HG03196 (cell line): ENCODE measurements at regions not wholly inside any gene's neighbourhood (a gene's known extent, or its start where the extent isn't known, plus 50 kb on each side); places are given as distances from the start of the nearest gene placed in this dataset.
A peak's percentile ranks its signal among the peaks of the same experiment; 100 is the strongest.
"Not testable (repeated sequence)": the region's sequence is repeated elsewhere in the genome, so short reads cannot be mapped to it uniquely, and the experiment has no call there.

Experiments used
- ATAC-seq: cut with Tn5 transposase; IDR thresholded peaks from one replicate; pipeline ENCODE4 v1.9.1; 2021; ENCODE audit not compliant: unreplicated experiment

DNA sequence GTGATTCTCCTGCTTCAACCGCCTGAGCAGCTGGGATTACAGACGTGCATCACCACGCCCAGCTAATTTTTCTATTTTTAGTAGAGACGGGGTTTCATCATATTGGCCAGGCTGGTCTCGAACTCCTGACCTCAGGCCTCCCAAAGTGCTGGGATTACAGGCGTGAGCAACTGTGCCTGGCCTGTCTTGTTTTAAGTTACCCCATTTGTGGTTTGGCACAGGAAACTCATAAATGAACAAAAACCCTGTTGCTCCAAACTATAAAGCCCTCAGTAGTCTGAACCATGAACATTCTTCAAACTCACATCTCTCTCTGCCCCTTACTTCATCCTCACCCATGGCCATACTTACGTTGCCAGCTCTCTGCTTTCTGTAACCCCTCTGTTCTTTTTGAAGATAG, 61.7 kb downstream of the RHOU start:
- not testable (repeated sequence) for ATAC-seq

DNA sequence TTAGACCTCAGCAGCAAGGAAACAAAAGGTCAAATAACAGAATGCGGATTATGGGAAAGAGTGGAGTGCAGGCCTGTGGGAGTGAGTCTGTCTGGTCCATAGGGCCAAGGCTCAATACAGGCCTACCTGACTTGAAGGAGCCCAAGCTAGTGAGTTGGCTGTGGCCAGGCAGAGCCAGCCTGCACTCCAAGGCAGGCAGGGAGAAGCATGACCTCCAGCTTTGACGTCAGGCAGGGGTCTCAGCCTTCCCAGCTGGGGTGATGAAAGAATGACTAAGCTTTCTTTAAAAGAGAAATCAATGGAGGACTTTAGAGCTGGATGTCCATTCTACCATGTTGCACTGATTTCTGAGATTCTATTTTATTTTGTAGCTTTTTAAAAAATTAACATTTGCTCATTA, 62.8 kb downstream of the RHOU start:
- no peak for ATAC-seq

DNA sequence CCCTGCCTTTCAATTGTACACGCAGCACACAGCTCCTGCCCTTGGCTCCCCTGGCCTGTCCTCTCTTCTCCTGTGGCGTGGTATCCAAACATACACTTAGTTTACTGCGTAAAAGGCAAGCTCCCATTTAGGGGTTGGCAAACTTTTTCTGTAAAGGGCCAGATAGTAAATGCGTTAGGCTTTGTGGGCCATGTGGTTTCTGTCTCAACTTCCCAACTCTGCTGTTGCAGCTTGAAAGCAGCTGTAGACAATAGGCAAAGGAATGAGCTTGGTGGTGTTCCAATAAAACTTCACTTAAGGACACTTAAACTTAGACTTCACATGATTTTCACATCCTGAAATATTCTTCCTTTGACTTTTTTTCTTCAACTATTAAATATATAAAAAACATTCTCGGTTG, 63.3 kb downstream of the RHOU start:
- ATAC-seq = no peak

DNA sequence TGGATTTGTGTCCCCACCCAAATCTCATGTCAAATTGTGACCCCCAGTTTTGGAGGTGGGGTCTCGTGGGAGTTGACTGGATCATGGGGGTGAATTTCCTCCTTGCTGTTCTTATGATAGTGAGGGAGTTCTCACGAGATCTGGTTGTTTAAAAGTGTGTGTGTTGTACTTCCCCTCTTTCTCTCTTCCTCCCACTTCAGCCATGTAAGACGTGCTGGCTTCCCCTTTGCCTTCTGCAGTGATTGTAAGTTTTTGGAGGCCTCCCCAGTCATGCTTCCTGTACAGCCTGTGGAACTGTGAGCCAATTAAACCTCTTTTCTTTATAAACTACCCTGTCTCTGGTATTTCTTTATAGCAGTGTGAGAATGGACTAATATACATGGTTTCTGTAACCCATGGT, 64.6 kb downstream of the RHOU start:
- no peak for ATAC-seq

DNA sequence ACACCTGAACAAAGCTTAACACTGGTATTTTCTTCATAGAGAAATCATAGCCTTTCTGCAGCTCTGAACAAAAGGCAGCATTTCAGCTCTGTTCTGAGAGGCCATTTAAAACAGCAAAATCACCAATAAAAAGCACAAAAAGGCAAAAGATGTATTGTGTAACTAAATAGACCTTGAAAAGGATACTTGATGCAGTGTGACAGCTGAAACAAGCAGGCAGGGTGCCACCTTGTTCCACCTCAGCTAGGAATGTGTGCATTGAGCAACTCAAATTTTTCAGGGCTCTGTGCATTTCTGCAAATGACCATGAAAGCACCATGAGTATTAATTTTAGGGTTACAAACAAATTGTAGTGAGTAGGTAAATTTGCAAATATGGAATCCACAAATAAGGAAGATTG, 65.8 kb downstream of the RHOU start:
- ATAC-seq = no peak

DNA sequence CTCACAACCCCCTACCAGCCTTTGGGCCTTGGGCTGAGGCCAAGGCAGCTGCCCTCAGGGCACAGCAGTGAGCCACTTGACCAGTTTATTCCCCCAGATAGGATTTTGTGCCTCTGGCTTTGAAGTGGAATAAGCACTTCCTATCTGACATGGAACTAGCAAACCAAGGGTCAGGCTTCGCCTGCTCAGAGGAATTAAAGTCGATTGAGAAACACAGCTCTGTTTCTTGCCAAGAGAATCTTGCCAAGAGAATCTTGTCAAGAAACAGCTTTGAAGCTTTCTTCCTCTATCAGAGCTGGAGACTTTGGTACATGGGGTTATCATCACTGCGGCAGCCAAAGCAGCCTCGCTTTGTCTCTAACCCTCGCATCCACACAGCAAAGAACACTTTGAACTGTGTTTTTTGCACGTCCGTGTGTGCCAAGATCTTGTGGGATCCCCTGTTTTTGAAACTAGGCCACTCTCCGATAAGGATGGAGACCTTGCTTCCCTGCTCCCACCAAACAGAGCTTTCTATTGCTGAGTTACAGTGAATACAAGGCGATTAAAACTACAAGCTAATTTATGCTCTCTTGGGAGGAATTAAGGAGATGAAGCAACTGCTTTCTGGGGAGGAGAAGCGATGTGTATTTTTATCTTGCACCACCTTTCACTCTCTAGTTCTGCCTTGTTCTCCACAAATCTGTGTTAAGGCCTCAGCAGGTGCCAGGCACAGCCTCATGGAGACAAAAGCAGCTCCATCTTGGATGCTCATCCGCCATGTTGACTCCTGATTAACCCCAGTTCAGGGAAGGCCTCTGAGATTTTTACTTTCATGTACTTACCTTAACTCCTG, 67.3 kb downstream of the RHOU start:
- no peak for ATAC-seq

DNA sequence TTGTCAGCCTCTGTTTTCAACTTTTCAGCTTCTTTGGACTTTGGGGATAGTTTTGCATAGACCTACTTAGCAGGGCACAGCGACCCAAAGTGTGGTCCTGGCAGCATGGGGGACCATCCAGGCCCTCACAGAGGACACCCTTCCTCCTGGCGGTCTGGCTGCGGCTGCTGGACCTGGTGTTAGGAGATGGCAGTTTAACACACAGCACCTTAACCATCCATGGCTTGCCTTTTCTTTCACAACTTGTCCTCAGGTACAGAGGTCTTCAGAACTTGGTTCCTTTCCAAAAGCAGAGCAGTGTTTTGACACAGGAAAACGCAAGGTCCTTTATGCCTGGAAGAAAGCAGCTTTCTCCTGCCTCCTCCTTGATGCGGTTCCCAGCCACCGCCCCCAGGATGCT, 68.1 kb downstream of the RHOU start:
- no peak for ATAC-seq

DNA sequence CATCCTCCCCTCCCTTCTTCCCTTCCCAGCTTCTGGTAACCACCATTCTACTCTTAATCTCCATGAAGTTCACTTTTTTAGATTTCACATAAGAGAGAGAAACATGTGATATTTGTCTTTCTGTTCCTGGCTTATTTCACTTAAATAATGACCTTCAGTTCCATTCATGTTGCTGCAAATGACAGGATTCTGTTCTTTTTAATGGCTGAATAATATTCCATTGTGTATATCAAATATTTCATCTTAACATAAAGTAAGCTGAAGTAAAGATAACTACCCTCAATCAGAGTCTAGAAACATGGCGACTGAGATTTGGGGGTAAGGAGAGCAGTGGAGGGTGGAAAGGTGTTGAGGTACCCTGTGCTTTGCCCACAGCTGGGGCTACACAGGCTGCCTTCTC, 68.9 kb downstream of the RHOU start:
- ATAC-seq = no peak

DNA sequence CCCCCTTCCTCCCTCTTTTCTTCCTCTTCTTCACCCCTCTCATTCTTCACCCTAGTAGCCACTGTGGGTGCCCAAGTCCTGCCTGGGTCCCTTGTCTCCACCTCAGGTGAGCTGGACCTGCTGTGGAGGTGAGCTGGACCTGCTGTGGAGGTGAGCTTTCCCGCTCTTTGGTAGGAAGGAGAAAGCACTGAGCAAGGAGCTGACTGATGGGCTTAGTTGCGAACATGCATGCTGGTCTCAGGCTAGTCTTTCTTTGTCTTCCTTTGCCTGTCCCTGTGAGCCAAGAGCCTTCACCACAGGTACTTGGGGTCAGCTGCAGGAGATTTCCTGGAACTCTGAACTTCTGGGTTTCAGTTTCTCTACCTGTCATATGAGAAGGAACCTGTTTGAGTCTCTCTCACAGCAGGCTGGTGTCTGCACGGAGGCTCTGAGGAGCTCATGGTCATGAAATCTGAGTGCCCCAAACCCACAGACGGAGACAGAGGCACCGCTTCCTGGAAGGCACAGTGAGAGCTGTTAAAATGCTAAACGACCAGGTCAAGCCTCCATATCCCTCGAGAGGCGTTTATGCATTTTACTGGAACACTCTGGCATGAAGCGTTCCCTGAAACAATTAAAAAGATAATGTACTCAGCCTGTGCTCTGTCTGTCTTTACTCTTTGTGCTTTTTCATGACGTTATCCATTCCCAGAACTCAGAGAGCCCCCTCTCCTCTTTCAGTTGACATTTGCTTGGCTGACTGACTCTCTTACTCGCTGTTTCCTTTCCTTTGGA, 69.5 kb downstream of the RHOU start:
- ATAC-seq = peak; percentile 63

DNA sequence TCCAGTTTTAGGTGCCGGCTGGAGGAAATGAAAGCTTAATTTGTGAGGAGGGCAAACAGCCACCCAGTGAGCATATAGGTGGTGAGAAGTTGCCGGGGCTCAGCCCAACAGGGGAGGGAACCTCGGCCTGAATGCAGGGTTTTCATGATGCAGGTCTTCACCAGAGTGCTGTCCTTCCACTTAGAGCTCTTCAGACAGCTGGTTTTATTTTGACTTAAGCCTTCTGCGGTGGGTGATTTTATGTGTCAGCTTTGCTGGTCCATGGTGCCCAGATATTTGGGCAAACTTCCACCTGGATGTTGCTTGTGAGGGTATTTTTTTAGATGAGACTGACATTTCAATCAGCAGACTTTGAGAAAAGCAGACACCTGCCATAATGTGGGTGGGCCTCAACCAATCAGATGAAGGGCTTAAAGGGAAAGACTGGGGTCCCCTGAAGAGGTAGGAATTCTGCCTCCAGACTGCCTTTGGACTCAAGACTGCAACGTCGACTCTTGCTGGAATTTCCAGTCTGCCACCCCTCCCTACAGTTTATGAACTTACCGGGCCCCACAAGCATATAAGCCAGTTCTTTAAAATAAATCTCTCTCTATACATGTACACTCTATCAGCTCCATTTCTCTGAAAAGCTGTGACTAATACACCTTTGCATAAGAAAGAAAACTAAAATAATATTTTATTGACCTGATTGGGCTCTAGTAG, 72.8 kb downstream of the RHOU start:
- no peak for ATAC-seq

DNA sequence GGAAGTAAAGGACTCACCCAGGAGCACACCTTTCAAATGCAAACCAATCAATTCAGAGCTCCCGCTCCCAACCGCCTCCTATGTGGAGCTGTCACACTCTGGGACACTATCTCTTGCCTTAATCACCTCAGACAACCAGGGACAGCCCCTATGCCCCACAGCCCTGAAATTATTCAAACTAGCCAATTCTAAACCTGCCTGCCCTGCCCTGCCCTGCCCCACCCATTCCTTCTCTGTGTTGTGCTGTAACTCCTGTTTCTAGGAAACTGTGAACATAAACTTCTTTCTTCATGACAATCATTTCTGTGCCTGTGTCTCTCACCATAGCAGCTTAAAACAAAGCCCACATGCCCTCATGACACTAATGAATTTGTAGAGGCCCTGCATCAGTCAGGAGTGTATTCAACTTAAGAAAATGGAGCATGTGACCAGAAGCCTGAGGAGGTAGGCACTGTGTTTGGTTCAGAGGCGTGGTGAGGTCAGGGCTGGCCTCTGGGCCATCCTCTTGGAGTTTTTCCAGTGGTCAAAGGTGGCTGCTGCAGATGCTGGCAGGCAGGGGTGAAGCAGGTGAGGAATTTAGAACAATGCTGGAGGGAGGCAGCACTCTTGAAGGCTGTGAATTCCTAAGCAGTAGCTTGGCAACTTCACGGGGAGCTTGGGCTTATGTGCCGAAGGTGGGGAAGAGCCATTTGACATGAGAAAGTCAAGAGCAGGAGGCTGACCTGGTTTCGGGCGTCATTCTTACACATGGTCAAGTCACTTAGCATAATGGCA, 74.5 kb downstream of the RHOU start:
- no peak for ATAC-seq

DNA sequence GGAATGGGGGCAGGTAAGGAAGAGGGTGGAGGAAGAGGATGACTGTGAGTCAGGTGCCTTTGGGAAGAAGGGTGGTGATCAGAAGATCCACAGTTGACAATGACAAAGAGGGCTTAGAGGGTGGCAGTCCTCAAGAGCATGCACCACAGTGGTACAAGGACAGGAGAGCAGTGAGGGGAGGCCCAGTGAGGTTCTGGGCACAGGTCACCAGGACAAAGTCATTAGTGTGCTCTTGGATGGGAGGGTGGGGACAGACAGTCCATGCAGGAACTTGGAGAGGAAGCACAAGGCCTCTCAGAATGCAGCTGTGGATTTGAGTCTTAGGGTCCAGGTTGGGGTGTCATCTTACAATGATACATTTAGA, 75.1 kb downstream of the RHOU start:
- no peak for ATAC-seq

DNA sequence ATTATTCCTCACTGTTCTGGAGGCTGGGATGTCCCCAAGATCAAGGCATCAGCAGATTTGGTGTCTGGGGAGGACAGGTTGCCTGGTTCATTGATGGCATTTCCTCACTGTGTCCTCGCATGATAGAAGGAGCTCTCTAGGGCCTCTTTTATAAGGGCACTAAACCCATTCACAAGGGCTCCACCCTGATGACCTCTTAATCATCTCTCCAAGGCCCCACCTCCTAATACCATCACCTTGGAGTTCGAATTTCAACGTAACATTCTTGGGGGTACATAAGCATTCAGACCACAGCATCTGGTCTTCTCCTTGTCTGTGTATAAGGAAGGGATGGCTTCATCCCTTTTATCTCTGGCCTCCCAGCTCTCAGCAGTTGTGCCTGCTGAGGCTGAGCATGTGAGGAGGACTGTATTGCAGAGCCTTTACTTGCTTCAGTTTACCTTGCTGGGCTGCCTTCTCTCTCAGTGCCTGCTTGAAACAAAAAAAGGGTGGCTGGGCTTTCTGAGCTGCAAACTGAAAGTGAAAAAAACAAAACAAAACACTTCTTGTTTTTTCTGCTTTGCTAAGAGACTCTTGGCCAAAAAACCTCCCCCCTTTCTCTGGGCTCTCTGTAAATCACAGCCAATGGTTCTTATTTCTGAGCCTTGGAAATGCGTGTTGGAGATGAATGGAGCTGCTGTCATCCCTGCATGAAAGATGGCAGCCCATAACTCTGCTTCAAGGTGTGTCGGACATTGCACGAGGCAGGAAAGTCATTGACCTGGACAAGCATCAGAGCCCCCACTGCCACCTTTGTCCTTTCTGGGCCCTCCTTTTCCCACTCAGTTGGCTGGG, 75.8 kb downstream of the RHOU start:
- no peak for ATAC-seq

DNA sequence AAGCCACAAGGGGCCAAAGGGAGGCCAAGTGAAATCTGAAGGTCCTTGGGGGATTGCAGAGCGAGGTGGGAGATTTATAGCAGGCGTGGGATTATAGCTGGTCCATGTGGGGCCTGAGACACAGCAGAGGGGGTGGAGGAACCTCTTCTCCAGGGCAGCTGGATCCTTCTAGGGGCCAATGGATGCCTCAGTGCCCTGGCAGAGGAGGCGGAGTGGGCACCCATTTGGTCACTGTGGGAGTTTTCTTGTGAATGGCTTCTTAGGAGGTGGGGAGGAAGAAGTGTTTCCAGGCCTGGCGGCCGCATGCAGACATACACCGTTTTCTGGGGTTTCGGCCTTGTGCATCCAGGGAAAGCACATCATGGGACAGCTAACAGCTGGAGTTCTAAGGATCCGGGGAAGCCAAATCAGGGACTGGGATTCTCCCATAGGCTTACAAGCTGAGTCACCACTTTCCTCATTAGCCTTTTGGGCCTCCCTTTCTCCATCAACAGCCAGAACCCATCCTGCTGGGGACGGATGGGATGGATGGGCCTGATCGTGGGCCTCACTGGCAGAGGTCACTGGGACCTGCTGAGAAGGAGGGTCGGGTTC, 76.5 kb downstream of the RHOU start:
- ATAC-seq = no peak

DNA sequence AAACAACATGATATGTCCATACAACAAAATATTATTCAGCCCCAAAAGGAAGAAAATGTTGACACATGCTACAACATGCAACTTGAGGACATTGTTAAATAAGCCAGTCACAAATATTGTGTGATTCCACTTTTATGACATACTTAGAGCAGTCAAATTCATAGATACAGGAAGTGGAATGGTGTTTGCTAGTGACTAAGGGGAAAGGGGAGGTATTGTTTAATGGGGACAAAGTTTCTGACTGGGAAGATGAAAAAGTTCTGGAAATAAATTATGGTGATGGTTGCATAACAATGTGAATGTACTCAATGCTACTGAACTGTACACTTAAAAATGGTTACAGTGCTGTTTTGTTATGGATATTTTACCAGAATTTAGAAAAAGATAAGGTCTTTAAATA, 77.7 kb downstream of the RHOU start:
- ATAC-seq = no peak

DNA sequence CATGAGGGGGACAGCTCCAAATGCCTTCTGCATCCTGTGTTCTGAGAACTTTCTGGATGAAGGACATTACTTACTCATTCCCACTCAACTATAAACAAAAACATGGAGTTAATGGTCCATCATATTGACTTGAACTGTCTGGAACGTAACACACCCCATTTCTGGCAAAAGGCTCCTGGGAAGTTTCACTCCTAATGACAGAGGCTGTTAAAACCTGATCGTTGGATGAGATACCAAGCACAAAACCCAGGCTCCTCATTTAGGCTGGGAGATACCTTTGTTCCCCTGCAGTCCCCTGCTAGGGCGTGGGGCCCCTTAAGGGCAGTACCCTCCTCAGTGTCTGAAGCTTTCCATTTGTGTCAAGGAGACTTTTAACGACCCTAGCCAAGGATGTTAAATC, 78.9 kb downstream of the RHOU start:
- ATAC-seq = no peak

DNA sequence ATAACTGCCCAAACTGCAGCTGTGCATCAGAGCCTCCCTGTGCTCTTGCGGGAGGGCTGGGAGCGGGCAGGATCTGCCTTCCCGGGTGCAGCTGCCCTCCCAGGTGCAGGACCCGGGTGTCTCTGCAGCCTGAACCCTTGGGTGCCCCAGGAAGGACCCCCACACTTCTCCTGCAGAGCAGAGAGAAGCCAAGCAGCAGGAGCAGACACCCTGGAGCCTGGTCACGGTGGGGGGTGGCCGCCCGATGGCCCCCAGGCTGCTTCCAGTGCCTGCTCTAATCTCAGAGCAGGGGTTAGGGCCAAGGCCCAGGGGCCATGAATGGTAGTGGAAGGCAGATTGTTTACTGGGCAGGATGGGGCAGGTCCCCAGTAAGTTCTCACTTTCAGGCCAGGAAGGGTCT, 83.0 kb downstream of the RHOU start:
- no peak for ATAC-seq

DNA sequence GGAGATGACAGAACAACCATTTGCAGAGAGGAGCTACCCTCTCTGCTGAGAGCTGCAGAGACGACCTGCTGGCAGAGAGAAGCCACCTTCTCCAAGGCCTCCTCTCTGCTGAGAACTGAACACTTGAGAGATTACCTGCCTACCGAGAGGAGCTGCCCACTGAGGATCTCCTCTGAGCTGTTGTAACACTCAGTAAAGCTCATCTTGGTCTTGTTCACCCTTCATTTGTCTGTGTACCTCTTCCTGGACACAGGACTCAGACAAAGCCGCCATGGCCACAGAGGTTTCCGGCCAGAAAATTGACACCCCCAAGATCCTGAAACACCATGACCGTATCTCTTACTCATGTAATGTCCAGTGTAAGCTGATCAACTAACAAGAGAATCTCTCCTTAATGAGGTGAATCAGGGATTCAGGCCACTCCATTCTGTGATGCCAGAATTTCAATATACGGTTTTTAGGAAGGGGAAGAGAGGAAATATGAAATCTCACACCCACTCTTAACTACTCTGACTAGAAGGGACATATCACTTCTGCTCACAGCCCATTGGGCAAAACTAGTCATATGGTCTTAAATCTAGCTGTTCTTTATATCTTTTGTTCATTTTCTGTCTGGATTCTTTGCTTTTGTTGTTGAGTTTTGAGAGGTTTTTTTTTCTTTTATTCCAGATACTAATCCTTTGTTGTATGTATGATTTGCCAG, 83.8 kb downstream of the RHOU start:
- ATAC-seq = no peak

DNA sequence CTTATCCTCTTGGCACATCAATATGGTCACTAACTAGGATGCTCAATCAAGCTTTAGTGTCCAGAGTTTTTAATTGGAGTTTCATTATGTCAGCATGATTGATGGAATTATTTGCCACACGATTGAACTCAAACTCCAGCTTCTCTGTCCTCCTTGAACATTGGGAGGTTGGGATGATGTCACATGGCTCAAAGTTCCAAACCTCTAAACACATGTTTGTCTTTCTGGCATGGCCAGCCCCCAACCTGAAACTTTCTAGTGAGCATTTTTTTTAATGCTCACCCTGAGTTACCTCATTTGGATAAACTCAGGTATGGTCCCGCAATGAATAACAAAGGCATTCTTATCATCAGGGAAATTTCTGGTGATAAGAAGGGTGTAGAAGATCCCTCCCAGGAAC, 86.0 kb downstream of the RHOU start:
- ATAC-seq = no peak
